ENCODE measurements at regions not wholly inside any gene's neighbourhood (a gene's known extent, or its start where the extent isn't known, plus 50 kb on each side); places are given as distances from the start of the nearest gene placed in this dataset.

DNA sequence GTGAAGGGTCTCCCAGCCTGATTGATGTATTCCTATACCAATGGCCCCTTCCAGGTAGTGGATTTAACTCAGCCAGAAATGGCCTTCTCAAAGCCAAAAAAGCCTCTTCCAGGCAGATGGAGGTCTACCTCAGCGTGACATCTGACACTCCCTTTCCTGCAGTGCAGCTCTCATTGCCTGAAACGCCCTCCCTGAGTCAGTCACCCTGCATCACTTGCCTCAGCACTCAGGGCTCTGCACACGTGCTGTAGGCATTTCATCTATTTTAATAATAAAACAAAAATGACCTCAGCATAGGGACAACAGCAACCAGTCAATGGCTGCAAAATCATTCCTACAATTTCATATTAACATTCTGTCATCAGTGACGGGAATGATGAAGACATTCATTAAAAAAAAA lies 64.4 kb upstream of the GJA5 start:
- Histone ChIP-seq H2AFZ (ENCODE audit: low read length) (no peak overlapping the region), H3K79me2 (ENCODE audit: insufficient read depth, low read length) (no peaks in the 10 kb centered on the region), H3K9me3 (ENCODE audit: low read depth, low read length) (no peaks in the 10 kb centered on the region), H3K27me3 (ENCODE audit: insufficient read depth, low read length) (no peaks in the 10 kb centered on the region), H4K20me1 (ENCODE audit: insufficient read depth, low read length) (no peaks in the 10 kb centered on the region), H3K4me3 (ENCODE audit: insufficient read depth, low read length) (no peak overlapping the region), H3K27ac (ENCODE audit: low read depth, low read length) (no peak overlapping the region), H3K4me2 (ENCODE audit: insufficient read depth, low read length) (no peak overlapping the region), H3K4me1 (ENCODE audit: insufficient read depth, low read length) (no peaks in the 10 kb centered on the region), H3K36me3 (ENCODE audit: insufficient read depth, low read length) (no peaks in the 10 kb centered on the region)
- DNase-seq (ENCODE audit: insufficient read length, low spot score, missing footprints): no peak
- TF ChIP-seq, protein P1, sequence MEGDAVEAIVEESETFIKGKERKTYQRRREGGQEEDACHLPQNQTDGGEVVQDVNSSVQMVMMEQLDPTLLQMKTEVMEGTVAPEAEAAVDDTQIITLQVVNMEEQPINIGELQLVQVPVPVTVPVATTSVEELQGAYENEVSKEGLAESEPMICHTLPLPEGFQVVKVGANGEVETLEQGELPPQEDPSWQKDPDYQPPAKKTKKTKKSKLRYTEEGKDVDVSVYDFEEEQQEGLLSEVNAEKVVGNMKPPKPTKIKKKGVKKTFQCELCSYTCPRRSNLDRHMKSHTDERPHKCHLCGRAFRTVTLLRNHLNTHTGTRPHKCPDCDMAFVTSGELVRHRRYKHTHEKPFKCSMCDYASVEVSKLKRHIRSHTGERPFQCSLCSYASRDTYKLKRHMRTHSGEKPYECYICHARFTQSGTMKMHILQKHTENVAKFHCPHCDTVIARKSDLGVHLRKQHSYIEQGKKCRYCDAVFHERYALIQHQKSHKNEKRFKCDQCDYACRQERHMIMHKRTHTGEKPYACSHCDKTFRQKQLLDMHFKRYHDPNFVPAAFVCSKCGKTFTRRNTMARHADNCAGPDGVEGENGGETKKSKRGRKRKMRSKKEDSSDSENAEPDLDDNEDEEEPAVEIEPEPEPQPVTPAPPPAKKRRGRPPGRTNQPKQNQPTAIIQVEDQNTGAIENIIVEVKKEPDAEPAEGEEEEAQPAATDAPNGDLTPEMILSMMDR (IDR thresholded peaks at IDR 0.05; ENCODE audit: extremely low read depth, low read depth, low read length): no peak

DNA sequence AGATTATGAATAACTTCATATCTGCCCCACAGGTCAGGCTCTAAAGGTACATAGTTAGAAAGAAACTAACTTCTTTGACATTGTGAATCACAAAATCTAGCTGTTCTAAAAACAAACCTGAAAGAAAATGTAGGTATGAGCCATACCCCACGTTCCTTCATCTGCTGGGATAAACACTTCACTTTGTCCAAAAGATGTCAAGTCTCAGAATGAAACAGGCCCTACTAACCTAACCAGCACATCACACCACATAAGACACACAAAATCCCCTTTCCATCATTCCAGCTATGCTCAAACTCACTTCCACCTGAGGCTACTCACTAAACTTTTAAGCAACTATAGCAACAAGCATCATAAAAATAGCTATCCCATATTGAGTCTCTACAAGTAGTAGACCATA lies 65.2 kb upstream of the GJA5 start:
- DNase-seq (ENCODE audit: insufficient read length, low spot score, missing footprints): no peak
- Histone ChIP-seq H3K27me3 (ENCODE audit: insufficient read depth, low read length) (no peaks in the 10 kb centered on the region), H3K4me1 (ENCODE audit: insufficient read depth, low read length) (no peaks in the 10 kb centered on the region), H3K36me3 (ENCODE audit: insufficient read depth, low read length) (no peaks in the 10 kb centered on the region), H3K9me3 (ENCODE audit: low read depth, low read length) (no peaks in the 10 kb centered on the region), H3K4me3 (ENCODE audit: insufficient read depth, low read length) (no peak overlapping the region), H3K79me2 (ENCODE audit: insufficient read depth, low read length) (no peaks in the 10 kb centered on the region), H3K4me2 (ENCODE audit: insufficient read depth, low read length) (no peak overlapping the region), H2AFZ (ENCODE audit: low read length) (no peak overlapping the region), H4K20me1 (ENCODE audit: insufficient read depth, low read length) (no peaks in the 10 kb centered on the region), H3K27ac (ENCODE audit: low read depth, low read length) (no peak overlapping the region)
- TF ChIP-seq, protein P1 (IDR thresholded peaks at IDR 0.05; ENCODE audit: extremely low read depth, low read depth, low read length): no peak

DNA sequence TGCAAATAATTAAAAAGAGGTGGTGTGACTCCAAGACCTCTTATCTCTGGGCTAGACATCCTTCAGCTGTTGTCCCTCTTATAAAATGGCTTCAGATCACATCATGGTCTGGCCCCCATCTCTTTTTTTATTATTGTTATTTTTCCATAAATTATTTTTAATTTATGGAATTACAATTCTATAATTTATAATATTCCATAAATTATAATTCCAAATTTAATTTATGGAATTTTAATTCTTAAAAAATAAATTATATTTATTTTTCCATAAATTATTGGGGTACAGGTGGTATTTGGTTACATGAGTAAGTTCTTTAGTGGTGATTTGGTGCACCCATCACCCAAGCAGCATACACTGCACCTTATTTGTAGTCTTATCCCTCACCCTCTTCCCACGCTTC lies 65.9 kb upstream of the GJA5 start:
- Histone ChIP-seq H3K4me1 (ENCODE audit: insufficient read depth, low read length) (no peaks in the 10 kb centered on the region), H4K20me1 (ENCODE audit: insufficient read depth, low read length) (no peaks in the 10 kb centered on the region), H3K79me2 (ENCODE audit: insufficient read depth, low read length) (no peaks in the 10 kb centered on the region), H3K27me3 (ENCODE audit: insufficient read depth, low read length) (no peaks in the 10 kb centered on the region), H2AFZ (ENCODE audit: low read length) (no peak overlapping the region), H3K4me2 (ENCODE audit: insufficient read depth, low read length) (no peak overlapping the region), H3K9me3 (ENCODE audit: low read depth, low read length) (no peaks in the 10 kb centered on the region), H3K36me3 (ENCODE audit: insufficient read depth, low read length) (no peaks in the 10 kb centered on the region), H3K27ac (ENCODE audit: low read depth, low read length) (no peak overlapping the region), H3K4me3 (ENCODE audit: insufficient read depth, low read length) (no peak overlapping the region)
- DNase-seq (ENCODE audit: insufficient read length, low spot score, missing footprints): no peak
- TF ChIP-seq, protein P1 (IDR thresholded peaks at IDR 0.05; ENCODE audit: extremely low read depth, low read depth, low read length): no peak

DNA sequence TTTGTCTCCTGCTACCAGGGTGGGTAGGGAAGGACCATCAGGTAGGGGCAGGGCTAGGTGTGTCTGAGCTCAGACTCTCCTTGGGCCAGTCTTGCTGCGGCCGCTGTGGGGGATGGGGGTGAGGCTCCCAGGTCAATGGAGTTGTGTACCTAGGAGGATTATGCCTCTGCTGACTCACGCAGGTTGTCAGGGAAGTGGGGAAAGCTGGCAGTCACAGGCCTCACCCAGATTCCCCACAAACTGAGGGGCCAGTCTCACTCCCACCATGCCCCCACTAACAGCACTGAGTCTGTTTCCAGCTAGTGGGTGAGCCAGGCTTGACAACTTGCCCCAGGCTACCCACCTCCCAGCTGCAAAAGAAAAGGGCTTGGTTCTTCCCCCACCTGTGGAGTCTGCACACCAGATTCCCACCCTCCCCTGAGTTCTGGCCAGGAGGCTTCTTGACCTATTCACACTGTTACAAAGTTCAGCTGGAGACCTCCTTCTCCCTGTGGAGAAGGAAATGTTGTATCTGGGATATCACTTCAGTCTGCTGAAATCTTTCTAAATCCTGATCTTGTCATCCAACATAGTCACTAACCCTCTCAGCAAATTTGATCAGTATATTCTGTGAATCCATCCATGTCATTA lies 69.2 kb upstream of the GJA8 start:
- no peak for DNase-seq (ENCODE audit: insufficient read length, low spot score, missing footprints)
- Histone ChIP-seq H3K4me3 (ENCODE audit: insufficient read depth, low read length) (no peak overlapping the region), H2AFZ (ENCODE audit: low read length) (no peak overlapping the region), H3K36me3 (ENCODE audit: insufficient read depth, low read length) (no peaks in the 10 kb centered on the region), H3K27me3 (ENCODE audit: insufficient read depth, low read length) (no peaks in the 10 kb centered on the region), H3K79me2 (ENCODE audit: insufficient read depth, low read length) (no peaks in the 10 kb centered on the region), H3K4me1 (ENCODE audit: insufficient read depth, low read length) (no peaks in the 10 kb centered on the region), H3K27ac (ENCODE audit: low read depth, low read length) (no peak overlapping the region), H4K20me1 (ENCODE audit: insufficient read depth, low read length) (no peaks in the 10 kb centered on the region), H3K9me3 (ENCODE audit: low read depth, low read length) (no peaks in the 10 kb centered on the region), H3K4me2 (ENCODE audit: insufficient read depth, low read length) (no peak overlapping the region)
- TF ChIP-seq, protein P1 (IDR thresholded peaks at IDR 0.05; ENCODE audit: extremely low read depth, low read depth, low read length): no peak

Data from osteoblast (primary cell).